Calu3 (cell line): ENCODE measurements at regions not wholly inside any gene's neighbourhood (a gene's known extent, or its start where the extent isn't known, plus 50 kb on each side); places are given as distances from the start of the nearest gene placed in this dataset.

Source experiments
- BruUV-seq: library from RNA; stranded (reverse); fragments of 400-500 nt; replicated peaks from 2 replicates; lab custom pipeline; 2021; lab: Mats Ljungman, UMichigan
- CTCF ChIA-PET: fragments of 300-600 bp; sonication (Branson Sonifier 250); formaldehyde crosslinking; loops from one replicate; lab custom pipeline; 2022; ENCODE audit warnings: antibody characterized with exemption; lab: Charles Lee
- DNase-seq: peaks from one replicate; pipeline ENCODE4 v3.0.0; 2022
- H3K27ac Mint-ChIP-seq: one replicate; pipeline ENCODE4 v1.8.0; 2022; ENCODE audit warnings: mixed read lengths; ENCODE audit not compliant: unreplicated experiment
- H3K27me3 Mint-ChIP-seq: one replicate; pipeline ENCODE4 v1.8.0; 2022; ENCODE audit warnings: mixed read lengths; ENCODE audit not compliant: unreplicated experiment
- H3K36me3 Mint-ChIP-seq: one replicate; pipeline ENCODE4 v1.8.0; 2022; ENCODE audit warnings: mild to moderate bottlenecking, moderate library complexity, mixed read lengths; ENCODE audit not compliant: insufficient read depth, unreplicated experiment
- H3K4me1 Mint-ChIP-seq: one replicate; pipeline ENCODE4 v1.8.0; 2022; ENCODE audit warnings: mild to moderate bottlenecking, low read depth, mixed read lengths; ENCODE audit not compliant: unreplicated experiment
- H3K4me3 Mint-ChIP-seq: one replicate; pipeline ENCODE4 v1.8.0; 2022; ENCODE audit warnings: mild to moderate bottlenecking, low read depth, moderate library complexity, mixed read lengths; ENCODE audit not compliant: unreplicated experiment
- H3K9me3 Mint-ChIP-seq: one replicate; pipeline ENCODE4 v1.8.0; 2022; ENCODE audit warnings: low read depth, mixed read lengths; ENCODE audit not compliant: unreplicated experiment
- CTCF ChIP-seq: fragments of 200-600 bp; IDR thresholded peaks from one replicate; pipeline ENCODE4 v1.8.0; 2022; ENCODE audit warnings: antibody characterized with exemption; ENCODE audit not compliant: unreplicated experiment
- intact Hi-C: fragments of 100-400 bp; cut with micrococcal nuclease; formaldehyde crosslinking; loops from one replicate; pipeline ENCODE4 v1.10.0; 2022; ENCODE audit not compliant: unreplicated experiment

- Mint-ChIP-seq H3K4me1 (no peaks in the 10 kb centered on the region), H3K9me3 (no peaks in the 10 kb centered on the region), H3K36me3 (no peaks in the 10 kb centered on the region), H3K27ac (no peak overlapping the region), H3K27me3 (no peaks in the 10 kb centered on the region), H3K4me3 (no peak overlapping the region)
- no peak for DNase-seq
- no peak for TF ChIP-seq CTCF
- intact Hi-C loops = no loop called here
- no TSS peak for BruUV-seq
- CTCF ChIA-PET = no interaction called here
These were observed 119.8 kb upstream of the CADM1 start for GRCh38 chr11:115624065-115624464.

- H3K4me3 Mint-ChIP-seq = no peak overlapping the region
- CTCF ChIA-PET = no interaction called here
- H3K4me1 Mint-ChIP-seq = no peaks in the 10 kb centered on the region
- H3K27ac Mint-ChIP-seq = no peak overlapping the region
- TF ChIP-seq CTCF = no peak
- no peaks in the 10 kb centered on the region for H3K27me3 Mint-ChIP-seq
- intact Hi-C loops = no loop called here
- BruUV-seq = no TSS peak
- no peak for DNase-seq
- no peaks in the 10 kb centered on the region for H3K36me3 Mint-ChIP-seq
- no peaks in the 10 kb centered on the region for H3K9me3 Mint-ChIP-seq
These were observed 118.8 kb upstream of the CADM1 start for GRCh38 chr11:115623021-115623451.

DNA sequence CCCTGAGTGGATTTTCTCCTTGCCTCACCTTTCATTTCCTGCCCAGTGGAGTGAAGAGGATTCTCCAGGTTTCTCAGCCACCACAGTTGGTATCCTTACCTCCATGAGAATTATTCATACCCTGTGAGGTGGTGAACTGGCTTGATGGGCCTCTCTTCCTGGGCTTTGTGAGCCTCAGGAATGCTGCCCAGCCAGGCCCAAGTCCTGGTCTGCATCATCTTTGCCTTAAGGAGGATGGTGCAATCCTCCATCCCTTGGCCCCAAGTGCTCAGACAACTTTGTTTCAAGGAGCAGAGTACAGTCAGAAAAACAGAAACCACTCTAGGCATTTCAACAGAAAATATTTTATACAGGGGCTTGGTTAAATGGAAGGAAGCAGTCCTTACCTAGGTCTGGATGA lies 114.2 kb upstream of the CADM1 start:
- CTCF ChIA-PET = no interaction called here
- Mint-ChIP-seq H3K4me1 (no peaks in the 10 kb centered on the region), H3K4me3 (no peak overlapping the region), H3K36me3 (no peaks in the 10 kb centered on the region), H3K9me3 (no peaks in the 10 kb centered on the region), H3K27me3 (no peaks in the 10 kb centered on the region), H3K27ac (no peak overlapping the region)
- BruUV-seq = no TSS peak
- no peak for DNase-seq
- intact Hi-C loops = no loop called here
- no peak for TF ChIP-seq CTCF

GRCh38 chr11:115617767-115618166 lies 113.6 kb upstream of the CADM1 start:
- TF ChIP-seq CTCF = no peak
- CTCF ChIA-PET = no interaction called here

More at GRCh38 chr11:115617767-115618166, 113.6 kb upstream of the CADM1 start:
- no peak for DNase-seq
- H3K27ac Mint-ChIP-seq = no peak overlapping the region
- BruUV-seq = no TSS peak
- peaks cover under 1% of the 10 kb centered on the region for H3K9me3 Mint-ChIP-seq
- intact Hi-C loops = no loop called here
- H3K4me1 Mint-ChIP-seq = no peaks in the 10 kb centered on the region
- H3K36me3 Mint-ChIP-seq = no peaks in the 10 kb centered on the region
- no peak overlapping the region for H3K4me3 Mint-ChIP-seq
- H3K27me3 Mint-ChIP-seq = no peaks in the 10 kb centered on the region
